EH (cell line): ENCODE measurements at regions not wholly inside any gene's neighbourhood (a gene's known extent, or its start where the extent isn't known, plus 50 kb on each side); places are given as distances from the start of the nearest gene placed in this dataset.
A peak's percentile ranks its signal among the peaks of the same experiment; 100 is the strongest.

Experiments used
- DNase-seq: peaks from one replicate; pipeline ENCODE4 v3.0.0-alpha.2; 2015; ENCODE audit warnings: low read depth

GRCh38 chr12:67590149-67590790 lies 58.3 kb upstream of the DYRK2 start:
- no peak for DNase-seq

DNA sequence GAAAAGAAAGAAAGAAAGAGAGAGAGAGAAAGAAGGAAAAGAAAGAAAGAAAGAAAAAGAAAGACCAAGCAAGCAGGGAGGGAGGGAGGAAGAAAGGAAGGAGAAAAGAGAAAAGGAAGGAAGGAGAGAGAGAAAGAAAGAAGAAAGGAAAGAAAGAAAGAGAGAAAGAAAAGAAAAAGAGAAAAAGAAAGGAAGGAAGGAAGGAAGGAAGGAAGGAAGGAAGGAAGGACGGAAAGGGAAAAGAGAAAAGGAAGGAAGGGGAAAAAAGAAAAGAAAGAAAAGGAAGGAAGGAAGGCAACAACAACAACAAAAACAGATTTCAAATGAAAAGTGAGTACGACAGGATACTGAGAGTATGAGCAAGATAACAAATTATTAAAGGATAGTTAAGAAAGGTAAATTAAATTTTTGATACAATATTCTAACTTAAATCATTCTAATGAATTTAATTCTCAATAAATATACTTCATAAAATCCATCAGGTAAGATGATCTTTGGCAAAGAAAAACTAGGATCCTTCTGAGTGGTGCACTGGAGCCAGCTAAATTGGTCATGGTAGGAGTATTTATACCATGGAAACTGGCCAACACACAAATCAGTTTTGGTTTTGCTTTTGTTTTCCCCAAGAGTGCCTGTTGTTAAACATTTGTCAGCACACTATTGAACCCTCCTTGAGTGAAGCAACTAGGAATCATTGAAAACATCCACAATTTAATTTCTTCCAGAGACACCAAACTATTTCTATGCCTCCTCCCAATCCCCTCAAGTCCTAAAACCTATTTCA lies 56.1 kb upstream of the DYRK2 start:
- peak; percentile 76 for DNase-seq

DNA sequence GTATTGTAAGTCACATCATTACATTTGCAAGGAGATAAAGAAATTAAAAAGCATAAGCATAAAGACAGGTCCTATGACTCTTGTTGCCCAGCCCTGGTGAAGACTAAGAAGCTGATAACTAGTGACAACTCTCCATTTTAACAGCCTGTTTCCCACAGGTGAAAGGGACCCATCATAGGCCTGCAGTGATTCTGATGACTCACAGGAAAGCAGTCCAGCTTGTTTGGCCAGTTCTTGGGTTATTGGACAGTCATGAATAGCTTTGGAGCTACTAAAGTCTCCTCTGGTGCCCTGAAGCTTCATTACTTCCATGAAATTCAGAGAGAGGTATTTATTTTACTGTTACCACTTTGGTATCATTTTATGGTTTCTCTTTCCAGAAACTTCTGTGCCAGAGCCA lies 55.5 kb upstream of the DYRK2 start:
- peak; percentile 53 for DNase-seq

GRCh38 chr12:67593461-67594330 lies 54.8 kb upstream of the DYRK2 start:
- no peak for DNase-seq

- DNase-seq, result peak; percentile 36
These were observed 53.7 kb upstream of the DYRK2 start for GRCh38 chr12:67594888-67595287.

- DNase-seq, result no peak
These were observed 53.2 kb upstream of the DYRK2 start for GRCh38 chr12:67595365-67595764.

DNA sequence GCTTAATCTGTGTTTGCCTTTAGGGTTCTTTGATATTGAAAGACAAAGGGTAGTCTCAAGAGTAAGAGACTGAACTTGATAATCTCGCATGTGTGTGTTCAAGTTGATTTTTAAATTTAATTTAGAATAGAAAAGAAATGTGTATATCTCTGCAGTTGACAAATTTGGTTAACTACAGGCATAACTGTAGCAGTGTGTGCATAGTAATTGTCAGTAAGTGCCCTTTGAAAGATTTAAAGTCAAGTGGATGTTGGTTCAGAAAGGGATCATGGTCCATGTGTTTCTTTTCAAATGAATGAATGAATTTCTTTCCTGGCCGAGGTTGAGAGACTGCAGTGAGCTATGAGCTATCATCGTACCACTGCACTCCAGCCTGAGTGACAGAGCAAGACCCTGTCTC lies 49.9 kb upstream of the DYRK2 start:
- DNase-seq, result no peak
